H9 (cell line): ENCODE measurements at regions not wholly inside any gene's neighbourhood (a gene's known extent, or its start where the extent isn't known, plus 50 kb on each side); places are given as distances from the start of the nearest gene placed in this dataset.

Source experiments
- DNase-seq: peaks from one replicate; pipeline ENCODE4 v3.0.0-alpha.2; 2017
- H2AFZ ChIP-seq: one replicate; pipeline ENCODE4 v1.6.1; 2013; ENCODE audit warnings: mild to moderate bottlenecking, low read length, control low read depth, moderate library complexity
- H2AK5ac ChIP-seq: 2 replicates; pipeline ENCODE4 v1.6.1; 2013; ENCODE audit warnings: low read length, control low read depth, mixed read lengths; ENCODE audit not compliant: insufficient read length
- H2BK120ac ChIP-seq: one replicate; pipeline ENCODE4 v1.6.1; 2013; ENCODE audit warnings: low read depth, mild to moderate bottlenecking, low read length, control low read depth, inconsistent platforms; ENCODE audit not compliant: poor library complexity, severe bottlenecking
- H2BK12ac ChIP-seq: 2 replicates; pipeline ENCODE4 v1.6.1; 2013; ENCODE audit warnings: low read length, control low read depth, mixed read lengths, low read depth; ENCODE audit not compliant: insufficient read length
- H2BK15ac ChIP-seq: 2 replicates; pipeline ENCODE4 v1.6.1; 2013; ENCODE audit warnings: low read depth, low read length, control low read depth
- H2BK20ac ChIP-seq: one replicate; pipeline ENCODE4 v1.6.1; 2013; ENCODE audit warnings: low read depth, mild to moderate bottlenecking, low read length, control low read depth, inconsistent platforms; ENCODE audit not compliant: poor library complexity, severe bottlenecking
- H2BK5ac ChIP-seq: 2 replicates; pipeline ENCODE4 v1.6.1; 2013; ENCODE audit warnings: low read length, control low read depth, mixed read lengths; ENCODE audit not compliant: insufficient read length
- H3K14ac ChIP-seq: 2 replicates; pipeline ENCODE4 v1.6.1; 2013; ENCODE audit warnings: low read length, control low read depth; ENCODE audit not compliant: insufficient read depth
- H3K18ac ChIP-seq: 2 replicates; pipeline ENCODE4 v1.6.1; 2013; ENCODE audit warnings: low read depth, mild to moderate bottlenecking, mixed read lengths, low read length, control low read depth; ENCODE audit not compliant: insufficient read length
- H3K23ac ChIP-seq: 2 replicates; pipeline ENCODE4 v1.6.1; 2013; ENCODE audit warnings: low read length, control low read depth, mixed read lengths, low read depth; ENCODE audit not compliant: insufficient read length
- H3K23me2 ChIP-seq: 2 replicates; pipeline ENCODE4 v1.6.1; 2013; ENCODE audit warnings: low read depth, mild to moderate bottlenecking, mixed read lengths, low read length, control low read depth; ENCODE audit not compliant: insufficient read length, poor library complexity, severe bottlenecking
- H3K27ac ChIP-seq: 2 replicates; pipeline ENCODE4 v1.5.1; 2013; ENCODE audit warnings: low read length, control low read depth, mixed read lengths, low read depth; ENCODE audit not compliant: insufficient read length
- H3K27me3 ChIP-seq: 2 replicates; pipeline ENCODE4 v1.6.1; 2013; ENCODE audit warnings: low read length, control low read depth, inconsistent platforms; ENCODE audit not compliant: insufficient read depth
- H3K4ac ChIP-seq: 2 replicates; pipeline ENCODE4 v1.6.1; 2013; ENCODE audit warnings: low read depth, mild to moderate bottlenecking, control low read depth, inconsistent platforms, low read length, moderate library complexity
- H3K4me1 ChIP-seq: 2 replicates; pipeline ENCODE4 v1.6.1; 2013; ENCODE audit warnings: low read length, control low read depth, inconsistent platforms; ENCODE audit not compliant: insufficient read depth
- H3K4me2 ChIP-seq: 2 replicates; pipeline ENCODE4 v1.6.1; 2013; ENCODE audit warnings: low read length, control low read depth, mixed read lengths; ENCODE audit not compliant: insufficient read length, insufficient read depth
- H3K56ac ChIP-seq: 2 replicates; pipeline ENCODE4 v1.6.1; 2013; ENCODE audit warnings: low read depth, mild to moderate bottlenecking, mixed read lengths, low read length, control low read depth; ENCODE audit not compliant: insufficient read length
- H3K79me1 ChIP-seq: 2 replicates; pipeline ENCODE4 v1.6.1; 2013; ENCODE audit warnings: low read depth, mild to moderate bottlenecking, moderate library complexity, low read length, control low read depth, inconsistent platforms; ENCODE audit not compliant: insufficient read depth, poor library complexity, severe bottlenecking
- H3K79me2 ChIP-seq: 2 replicates; pipeline ENCODE4 v1.6.1; 2013; ENCODE audit warnings: low read length, control low read depth, inconsistent platforms; ENCODE audit not compliant: insufficient read depth
- H3K9ac ChIP-seq: 2 replicates; pipeline ENCODE4 v1.6.1; 2013; ENCODE audit warnings: low read length, control low read depth, mixed read lengths; ENCODE audit not compliant: insufficient read length; ENCODE audit errors: extremely low read depth
- H3K9me3 ChIP-seq: one replicate; pipeline ENCODE4 v1.6.1; 2013; ENCODE audit warnings: low read depth, low read length, inconsistent platforms; ENCODE audit not compliant: control insufficient read depth
- H3T11ph ChIP-seq: one replicate; pipeline ENCODE4 v1.6.1; 2013; ENCODE audit warnings: mild to moderate bottlenecking, low read length, control low read depth, inconsistent platforms
- H4K20me1 ChIP-seq: one replicate; pipeline ENCODE4 v1.6.1; 2013; ENCODE audit not compliant: control insufficient read depth, insufficient read length, insufficient read depth
- H4K5ac ChIP-seq: 2 replicates; pipeline ENCODE4 v1.6.1; 2013; ENCODE audit warnings: low read depth, mild to moderate bottlenecking, mixed read lengths, low read length, control low read depth; ENCODE audit not compliant: insufficient read length
- H4K8ac ChIP-seq: replicated peaks from 2 replicates; pipeline ENCODE4 v1.6.1; 2013; ENCODE audit warnings: low read length, control low read depth, mixed read lengths, low read depth; ENCODE audit not compliant: insufficient read length
- H4K91ac ChIP-seq: 2 replicates; pipeline ENCODE4 v1.6.1; 2013; ENCODE audit warnings: low read depth, mild to moderate bottlenecking, moderate library complexity, mixed read lengths, low read length, control low read depth; ENCODE audit not compliant: insufficient read length
- H3K27ac Mint-ChIP-seq, 3 experiments: 2 replicates in 2 of 3; 3 replicates in 1 of 3; pipeline ENCODE4 v1.8.0; 2020 to 2021; ENCODE audit warnings: mixed read lengths in 3 of 3, mild to moderate bottlenecking in 1 of 3, moderate library complexity in 1 of 3
- H3K27me3 Mint-ChIP-seq: 2 replicates; pipeline ENCODE4 v1.8.0; 2021; ENCODE audit warnings: low read depth, mild to moderate bottlenecking, moderate library complexity, mixed read lengths
- H3K36me3 Mint-ChIP-seq, 3 experiments: 2 replicates in 2 of 3; 3 replicates in 1 of 3; pipeline ENCODE4 v1.8.0; 2020 to 2021; ENCODE audit warnings: low read depth in 3 of 3, mixed read lengths in 3 of 3; ENCODE audit not compliant: insufficient read depth in 1 of 3
- H3K4me1 Mint-ChIP-seq, 2 experiments: 2 replicates each; pipeline ENCODE4 v1.8.0; 2020; ENCODE audit warnings: mixed read lengths in 2 of 2
- H3K4me3 Mint-ChIP-seq, 2 experiments: 2 replicates in 1 of 2; 3 replicates in 1 of 2; pipeline ENCODE4 v1.8.0; 2020 to 2021; ENCODE audit warnings: mild to moderate bottlenecking in 2 of 2, mixed read lengths in 2 of 2, moderate library complexity in 1 of 2
- H3K9me3 Mint-ChIP-seq, 2 experiments: 2 replicates in 1 of 2; 3 replicates in 1 of 2; pipeline ENCODE4 v1.8.0; 2020; ENCODE audit warnings: mild to moderate bottlenecking in 2 of 2, mixed read lengths in 2 of 2, moderate library complexity in 1 of 2
- TF ChIP-seq, protein P1 (sequence below): fragments of 200-600 bp; sonication (generic); conservative IDR thresholded peaks from 3 replicates; pipeline ENCODE4 v1.8.0; 2021; ENCODE audit warnings: antibody characterized with exemption, mild to moderate bottlenecking

DNA sequence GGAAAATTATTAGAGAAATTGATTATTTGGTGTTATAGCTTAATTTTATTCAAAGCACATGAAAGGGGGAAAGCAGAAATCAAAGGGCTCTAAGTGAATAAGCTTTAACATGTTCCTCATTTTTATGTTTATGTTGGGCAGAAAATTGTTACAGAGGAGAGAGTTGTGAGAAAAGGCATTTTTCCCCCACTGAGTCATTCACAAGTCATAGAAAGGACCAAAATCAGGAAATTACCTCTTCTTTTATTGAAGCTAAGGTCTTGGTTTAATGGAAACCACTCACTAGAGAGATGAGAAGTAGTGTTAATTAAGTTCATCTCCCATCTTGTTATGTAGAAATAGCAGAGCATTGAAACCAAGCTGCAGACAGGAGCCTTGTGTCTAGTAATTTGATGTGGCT is 175.3 kb upstream of the THUMPD2 start:
- no peaks in the 10 kb centered on the region for H4K20me1 ChIP-seq
- H3K4me3 Mint-ChIP-seq = no peak overlapping the region
- H3K27ac ChIP-seq = no peak overlapping the region
- no peak overlapping the region for H3K27ac Mint-ChIP-seq
- H4K8ac ChIP-seq = no peak overlapping the region
- H3K23ac ChIP-seq = no peak overlapping the region
- no peak overlapping the region for H3K14ac ChIP-seq
- H3K27me3 ChIP-seq = no peaks in the 10 kb centered on the region
- no peaks in the 10 kb centered on the region for H3K9me3 ChIP-seq
- H3K9me3 Mint-ChIP-seq = peaks cover 0 to 4% of the 10 kb centered on the region in 2 experiments; a peak in 1 of 5 replicates
- H3K4me1 Mint-ChIP-seq = peaks cover 6% of the 10 kb centered on the region in 2 experiments
- no peak overlapping the region for H2BK15ac ChIP-seq
- H2BK120ac ChIP-seq = no peak overlapping the region
- no peak overlapping the region for H4K5ac ChIP-seq
- H3T11ph ChIP-seq = no peak overlapping the region
- H4K91ac ChIP-seq = no peak overlapping the region
- no peaks in the 10 kb centered on the region for H3K79me1 ChIP-seq
- TF ChIP-seq, protein P1, sequence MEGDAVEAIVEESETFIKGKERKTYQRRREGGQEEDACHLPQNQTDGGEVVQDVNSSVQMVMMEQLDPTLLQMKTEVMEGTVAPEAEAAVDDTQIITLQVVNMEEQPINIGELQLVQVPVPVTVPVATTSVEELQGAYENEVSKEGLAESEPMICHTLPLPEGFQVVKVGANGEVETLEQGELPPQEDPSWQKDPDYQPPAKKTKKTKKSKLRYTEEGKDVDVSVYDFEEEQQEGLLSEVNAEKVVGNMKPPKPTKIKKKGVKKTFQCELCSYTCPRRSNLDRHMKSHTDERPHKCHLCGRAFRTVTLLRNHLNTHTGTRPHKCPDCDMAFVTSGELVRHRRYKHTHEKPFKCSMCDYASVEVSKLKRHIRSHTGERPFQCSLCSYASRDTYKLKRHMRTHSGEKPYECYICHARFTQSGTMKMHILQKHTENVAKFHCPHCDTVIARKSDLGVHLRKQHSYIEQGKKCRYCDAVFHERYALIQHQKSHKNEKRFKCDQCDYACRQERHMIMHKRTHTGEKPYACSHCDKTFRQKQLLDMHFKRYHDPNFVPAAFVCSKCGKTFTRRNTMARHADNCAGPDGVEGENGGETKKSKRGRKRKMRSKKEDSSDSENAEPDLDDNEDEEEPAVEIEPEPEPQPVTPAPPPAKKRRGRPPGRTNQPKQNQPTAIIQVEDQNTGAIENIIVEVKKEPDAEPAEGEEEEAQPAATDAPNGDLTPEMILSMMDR = no peak
- H3K9ac ChIP-seq = no peak overlapping the region
- H2AFZ ChIP-seq = no peak overlapping the region
- no peak overlapping the region for H3K4me2 ChIP-seq
- no peaks in the 10 kb centered on the region for H3K4me1 ChIP-seq
- no peak overlapping the region for H2AK5ac ChIP-seq
- H3K23me2 ChIP-seq = no peaks in the 10 kb centered on the region
- no peak overlapping the region for H2BK12ac ChIP-seq
- H3K18ac ChIP-seq = no peak overlapping the region
- no peak overlapping the region for H2BK5ac ChIP-seq
- no peak overlapping the region for H3K4ac ChIP-seq
- DNase-seq = no peak
- H3K56ac ChIP-seq = no peak overlapping the region
- H3K27me3 Mint-ChIP-seq = no peaks in the 10 kb centered on the region
- H3K79me2 ChIP-seq = no peaks in the 10 kb centered on the region
- H2BK20ac ChIP-seq = no peak overlapping the region
- H3K36me3 Mint-ChIP-seq = no peaks in the 10 kb centered on the region; a peak in 1 of 7 replicates
